HL-60 (cell line): ENCODE measurements at regions not wholly inside any gene's neighbourhood (a gene's known extent, or its start where the extent isn't known, plus 50 kb on each side); places are given as distances from the start of the nearest gene placed in this dataset.

Experiments
- DNase-seq, 2 experiments: peaks; one replicate each; pipeline ENCODE4 v3.0.0-alpha.2; 2010 to 2020; ENCODE audit warnings: low read depth in 1 of 2, low spot score in 1 of 2
- H3K27ac ChIP-seq: fragments of 250-450 bp; sonication (Bioruptor Pico); replicated peaks from 2 replicates; pipeline ENCODE4 v1.5.1; 2020; ENCODE audit warnings: mild to moderate bottlenecking, moderate library complexity
- H3K27me3 ChIP-seq: fragments of 250-450 bp; sonication (Bioruptor Pico); 2 replicates; pipeline ENCODE4 v1.5.1; 2021; ENCODE audit warnings: mild to moderate bottlenecking, moderate library complexity; ENCODE audit not compliant: insufficient read depth, poor library complexity, severe bottlenecking
- H3K4me3 ChIP-seq: replicated peaks from 2 replicates; pipeline ENCODE4 v1.5.1; 2011; ENCODE audit warnings: mild to moderate bottlenecking, control low read depth, low read length; ENCODE audit not compliant: insufficient read depth
- CTCF ChIP-seq: IDR thresholded peaks from one replicate; pipeline ENCODE4 v1.5.1; 2011; ENCODE audit warnings: low read length, control low read depth, inconsistent platforms; ENCODE audit not compliant: insufficient read depth
- GABPA ChIP-seq: IDR thresholded peaks from 2 replicates; pipeline ENCODE4 v1.6.1; 2012; ENCODE audit warnings: low read depth
- POLR2AphosphoS5 ChIP-seq: IDR thresholded peaks from 2 replicates; pipeline ENCODE4 v1.6.1; 2012; ENCODE audit warnings: low read depth
- REST ChIP-seq: IDR thresholded peaks from 2 replicates; pipeline ENCODE4 v1.6.1; 2012; ENCODE audit warnings: low read depth; ENCODE audit not compliant: insufficient replicate concordance
- SPI1 ChIP-seq: IDR thresholded peaks from 2 replicates; pipeline ENCODE4 v1.6.1; 2012; ENCODE audit warnings: low read depth, mild to moderate bottlenecking, borderline replicate concordance

- Histone ChIP-seq H3K27ac (no peak overlapping the region), H3K4me3 (no peak overlapping the region), H3K27me3 (no peaks in the 10 kb centered on the region)
- no peak for TF ChIP-seq REST
- TF ChIP-seq POLR2AphosphoS5 = no peak
- TF ChIP-seq GABPA = no peak
- no peak for TF ChIP-seq CTCF
- TF ChIP-seq SPI1 = no peak
- DNase-seq = no peak
These were observed 123.6 kb upstream of the GAP43 start for GRCh38 chr3:115499666-115500065.

GRCh38 chr3:115500795-115501194 lies 122.5 kb upstream of the GAP43 start:
- no peak overlapping the region for H3K27ac ChIP-seq
- TF ChIP-seq GABPA (no peak), SPI1 (no peak), CTCF (no peak), POLR2AphosphoS5 (no peak), REST (no peak)

GRCh38 chr3:115502128-115502527 lies 121.2 kb upstream of the GAP43 start:
- H3K4me3 ChIP-seq = no peak overlapping the region
- TF ChIP-seq REST = no peak
- TF ChIP-seq CTCF = no peak
- no peak for TF ChIP-seq POLR2AphosphoS5
- TF ChIP-seq GABPA = no peak
- no peak for TF ChIP-seq SPI1
- no peaks in the 10 kb centered on the region for H3K27me3 ChIP-seq
- no peak for DNase-seq
- no peak overlapping the region for H3K27ac ChIP-seq

More at GRCh38 chr3:115500795-115501194, 122.5 kb upstream of the GAP43 start:
- no peak for DNase-seq
- Histone ChIP-seq H3K4me3 (no peak overlapping the region), H3K27me3 (no peaks in the 10 kb centered on the region)
